ENCODE measurements at regions not wholly inside any gene's neighbourhood (a gene's known extent, or its start where the extent isn't known, plus 50 kb on each side); places are given as distances from the start of the nearest gene placed in this dataset.

GRCh38 chr10:16256336-16256735 lies 180.5 kb upstream of the PTER start:
- Histone ChIP-seq H3K14ac (ENCODE audit: insufficient read length) (no peak overlapping the region), H3K23me2 (ENCODE audit: low read depth, low read length) (no peaks in the 10 kb centered on the region; the same call in 1 of the 2 replicates), H3K4ac (replicated peaks; ENCODE audit: insufficient read length, low read depth, low read length) (no peak overlapping the region), H3K27me3 (replicated peaks in 1 of 4; ENCODE audit: control insufficient read depth in 3 of 4, extremely low read depth in 1 of 4, insufficient read depth in 3 of 4, low read length in 3 of 4) (no peaks in the 10 kb centered on the region), H4K91ac (replicated peaks; ENCODE audit: insufficient read length, low read length) (no peak overlapping the region), H3K4me3 (ENCODE audit: extremely low read depth in 1 of 4, insufficient read depth in 2 of 4, low read depth in 3 of 4, low read length in 4 of 4) (no peak overlapping the region), H4K20me1 (replicated peaks in 1 of 2; ENCODE audit: control insufficient read depth in 1 of 2, insufficient read depth in 2 of 2, low read length in 2 of 2) (no peaks in the 10 kb centered on the region), H3K27ac (ENCODE audit: low read depth, low read length) (no peak overlapping the region), H3K18ac (ENCODE audit: extremely low read depth, low read length) (no peak overlapping the region), H3K36me3 (ENCODE audit: control insufficient read depth in 2 of 4, insufficient read depth in 4 of 4, low read length in 3 of 4) (peaks cover 0 to 15% (median 0%) of the 10 kb centered on the region in 4 experiments; a peak in 2 of 8 replicates), H3K9ac (replicated peaks in 1 of 4; ENCODE audit: extremely low read depth in 1 of 4, low read depth in 3 of 4, low read length in 3 of 4) (no peak overlapping the region), H2BK12ac (ENCODE audit: low read depth, low read length) (no peak overlapping the region), H3K56ac (replicated peaks; ENCODE audit: insufficient read length, low read depth, low read length) (no peak overlapping the region), H3K23ac (ENCODE audit: insufficient read length) (no peak overlapping the region), H2BK15ac (ENCODE audit: low read length) (no peak overlapping the region), H2AFZ (ENCODE audit: low read length) (no peak overlapping the region), H2BK120ac (replicated peaks; ENCODE audit: low read depth, low read length) (no peak overlapping the region), H3K4me2 (ENCODE audit: insufficient read depth in 1 of 2, low read depth in 2 of 2, low read length in 2 of 2) (no peak overlapping the region), H2AK5ac (ENCODE audit: low read depth, low read length) (no peak overlapping the region), H3K4me1 (replicated peaks in 1 of 4; ENCODE audit: control insufficient read depth in 3 of 4, insufficient read depth in 4 of 4, low read length in 3 of 4) (no peaks in the 10 kb centered on the region), H4K5ac (ENCODE audit: insufficient read length, low read depth, low read length) (no peak overlapping the region), H2BK20ac (ENCODE audit: low read length) (no peak overlapping the region), H3K79me2 (ENCODE audit: control insufficient read depth in 1 of 2, insufficient read depth in 2 of 2, low read length in 2 of 2) (no peaks in the 10 kb centered on the region), H2BK5ac (ENCODE audit: low read depth, low read length) (no peak overlapping the region), H3K79me1 (ENCODE audit: low read depth, low read length) (no peaks in the 10 kb centered on the region), H3K9me3 (ENCODE audit: insufficient read depth in 2 of 2, low read depth in 1 of 2, low read length in 1 of 2) (peaks cover 11 to 23% of the 10 kb centered on the region in 2 experiments; a peak in 3 of 4 replicates), H4K8ac (ENCODE audit: extremely low read depth, insufficient read depth, low read length) (no peak overlapping the region)
- DNase-seq (ENCODE audit: low read depth in 1 of 2, low spot score in 2 of 2): no peak
- ChIA-PET CTCF (ENCODE audit: partially characterized antibody) (no interaction called here), POLR2A (ENCODE audit: partially characterized antibody) (no interaction called here)
- 86% methylated on average over 3 of the region's 3 CpGs; no CpG with 5 or more reads in 1 of the 2 experiments for WGBS, 2 experiments (ENCODE audit: extremely low coverage in 1 of 2, insufficient coverage in 1 of 2, insufficient read length in 1 of 2, insufficient replicate concordance in 2 of 2, low coverage in 1 of 2, low lambda C conversion rate in 2 of 2, missing lambda C conversion rate in 1 of 2)
- no peak for FAIRE-seq
- no peak for TF ChIP-seq CTCF (IDR thresholded peaks at IDR 0.05; ENCODE audit: control extremely low read depth in 1 of 3, insufficient read depth in 1 of 3, low read depth in 1 of 3, low read length in 3 of 3)
- no peak for TF ChIP-seq ZNF274 (IDR thresholded peaks at IDR 0.05; ENCODE audit: borderline replicate concordance, extremely low read depth, low read length)
- no peak for TF ChIP-seq HDAC6 (IDR thresholded peaks at IDR 0.05; ENCODE audit: low read depth, low read length)
- TF ChIP-seq CEBPB (IDR thresholded peaks at IDR 0.05; ENCODE audit: low read depth, low read length): no peak
- no peak for TF ChIP-seq TBP (IDR thresholded peaks at IDR 0.05; ENCODE audit: low read depth, low read length)
- no peak for TF ChIP-seq TEAD4 (IDR thresholded peaks at IDR 0.05; ENCODE audit: low read depth, low read length)
- TF ChIP-seq BRCA1 (IDR thresholded peaks at IDR 0.05; ENCODE audit: low read depth, low read length): no peak
- TF ChIP-seq NRF1 (IDR thresholded peaks at IDR 0.05; ENCODE audit: low read depth, low read length): no peak
- no peak for TF ChIP-seq SRF (IDR thresholded peaks at IDR 0.05; ENCODE audit: low read depth, low read length)
- no peak for TF ChIP-seq JUN (IDR thresholded peaks at IDR 0.05; ENCODE audit: low read depth, low read length)
- no peak for TF ChIP-seq RNF2 (IDR thresholded peaks at IDR 0.05; ENCODE audit: borderline replicate concordance, low read depth, low read length, missing control alignments, poor library complexity, severe bottlenecking)
- TF ChIP-seq POLR2A (IDR thresholded peaks at IDR 0.05; ENCODE audit: control extremely low read depth in 1 of 2, low read depth in 2 of 2, low read length in 2 of 2): no peak
